Lower leg skin (tissue), 4 donors: ENCODE measurements at regions not wholly inside any gene's neighbourhood (a gene's known extent, or its start where the extent isn't known, plus 50 kb on each side); places are given as distances from the start of the nearest gene placed in this dataset.

Experiments
- DNase-seq, 2 donors: peaks; one replicate each; pipeline ENCODE4 v3.0.0-alpha.2; 2019; ENCODE audit warnings: low spot score in 2 of 2
- H3K4me3 ChIP-seq: fragments of 200-600 bp; sonication (generic); 2 replicates; pipeline ENCODE4 v1.5.1; 2017; ENCODE audit warnings: mild to moderate bottlenecking, low read depth; ENCODE audit not compliant: poor library complexity, severe bottlenecking
- CTCF ChIP-seq, 3 donors: fragments of 450-650 bp; IDR thresholded peaks; one replicate each; pipeline ENCODE4 v1.5.1; 2016; ENCODE audit warnings: antibody characterized with exemption in 3 of 3, mild to moderate bottlenecking in 3 of 3, moderate library complexity in 2 of 3
- POLR2A ChIP-seq, 2 donors: fragments of 450-650 bp; IDR thresholded peaks; one replicate each; pipeline ENCODE4 v1.6.1; 2016 to 2017; ENCODE audit warnings: antibody characterized with exemption in 2 of 2, mild to moderate bottlenecking in 1 of 2, moderate library complexity in 1 of 2
- WGBS, 2 donors: methylation state at CpG; one replicate each; pipeline ENCODE4 v1.1.5; 2018; 5-methylcytosine and 5-hydroxymethylcytosine counted together
- intact Hi-C: fragments of 100-400 bp; cut with DNase I; formaldehyde crosslinking; loops from one replicate; pipeline ENCODE4 v1.15.0; 2023; ENCODE audit warnings: low total_unique reads

DNA sequence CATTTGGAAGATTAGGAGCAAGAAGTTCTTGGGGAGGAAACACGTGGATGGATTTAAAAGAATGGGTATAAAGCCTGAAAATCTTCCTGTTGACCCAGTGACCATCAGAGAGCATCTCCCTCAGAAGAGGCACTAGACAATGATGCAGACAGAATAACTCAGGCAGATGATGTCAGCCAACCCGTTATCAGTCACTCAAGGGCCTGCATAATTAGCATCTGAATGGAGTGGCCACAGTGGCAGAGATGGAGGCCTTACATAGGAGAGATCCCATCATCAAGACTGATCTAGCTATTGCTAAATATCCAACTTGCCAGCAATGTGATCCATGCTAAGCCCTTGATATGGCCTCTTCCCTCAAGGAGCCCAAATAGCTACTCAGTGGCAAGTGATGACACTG is 70.7 kb upstream of the CD82 start:
- no peak for DNase-seq
- WGBS, 2 donors = 77 to 86% methylated on average over 2 of the region's 2 CpGs
- no peak overlapping the region for H3K4me3 ChIP-seq
- TF ChIP-seq POLR2A (IDR thresholded peaks at IDR 0.05) = no peak
- no peak for TF ChIP-seq CTCF (IDR thresholded peaks at IDR 0.05)
- intact Hi-C loops = no loop called here

DNA sequence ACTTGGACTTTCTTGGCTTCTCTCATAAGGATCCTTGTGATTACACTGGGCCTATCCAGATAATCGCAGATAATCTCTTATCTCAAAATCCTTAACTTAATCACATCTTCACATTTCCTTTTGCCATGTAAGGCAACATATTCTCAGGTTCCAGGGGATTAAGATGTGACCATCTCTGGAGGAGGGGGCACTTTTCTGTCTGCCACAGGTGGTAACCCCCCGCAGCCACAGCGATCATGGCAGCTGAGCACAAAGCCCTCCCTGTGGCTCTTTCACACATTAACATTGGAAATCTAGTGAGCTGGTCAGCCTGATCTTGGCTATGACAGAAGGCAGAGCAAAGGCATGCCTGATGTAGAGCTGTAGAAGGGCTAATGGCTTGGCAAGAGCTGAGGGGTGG is 69.1 kb upstream of the CD82 start:
- intact Hi-C loops = no loop called here
- no peak for DNase-seq
- H3K4me3 ChIP-seq = no peak overlapping the region
- TF ChIP-seq CTCF (IDR thresholded peaks at IDR 0.05) (no peak), POLR2A (IDR thresholded peaks at IDR 0.05) (no peak)
- 88 to 93% methylated on average over 3 of the region's 3 CpGs for WGBS, 2 donors

- intact Hi-C loops = no loop called here
- DNase-seq = no peak
- WGBS, 2 donors = 55 to 70% methylated on average over 4 of the region's 4 CpGs
- TF ChIP-seq POLR2A (IDR thresholded peaks at IDR 0.05) = no peak
- no peak for TF ChIP-seq CTCF (IDR thresholded peaks at IDR 0.05)
- no peak overlapping the region for H3K4me3 ChIP-seq
Observed at GRCh38 chr11:44498089-44498871, 67.2 kb upstream of the CD82 start.

- TF ChIP-seq CTCF (IDR thresholded peaks at IDR 0.05) = no peak
- no peak for TF ChIP-seq POLR2A (IDR thresholded peaks at IDR 0.05)
- no peak overlapping the region for H3K4me3 ChIP-seq
- WGBS, 2 donors = 76 to 81% methylated on average over 6 of the region's 6 CpGs
- no peak for DNase-seq
- intact Hi-C loops = no loop called here
Observed at GRCh38 chr11:44502506-44502905, 63.0 kb upstream of the CD82 start.

DNA sequence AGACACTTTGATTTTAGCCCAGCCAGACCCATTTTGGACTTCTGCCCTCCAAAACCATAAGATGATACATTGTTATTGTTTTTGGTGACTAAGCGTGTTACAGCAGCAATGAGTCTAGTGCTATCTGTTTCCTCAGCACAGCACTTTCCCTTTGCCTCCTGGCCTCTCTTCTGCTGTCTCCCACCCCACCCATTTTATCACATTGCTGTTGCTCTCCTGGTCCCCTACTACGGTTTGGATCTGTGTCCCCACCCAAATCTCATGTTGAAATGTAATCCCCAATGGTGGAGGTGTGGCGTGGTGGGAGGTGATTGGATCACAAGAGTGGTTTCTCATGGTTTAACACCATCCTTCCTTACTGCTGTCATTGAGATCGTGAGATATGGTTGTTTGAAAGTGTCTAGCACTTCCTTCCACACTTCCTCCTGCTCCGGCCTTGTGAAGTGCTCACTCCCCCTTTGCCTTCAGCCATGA is 59.8 kb upstream of the CD82 start:
- TF ChIP-seq CTCF (IDR thresholded peaks at IDR 0.05) (no peak), POLR2A (IDR thresholded peaks at IDR 0.05) (no peak)
- intact Hi-C loops = no loop called here
- 65 to 66% methylated on average over 5 of the region's 5 CpGs for WGBS, 2 donors
- DNase-seq = no peak
- H3K4me3 ChIP-seq = no peak overlapping the region
